Transverse colon (tissue), 4 donors: ENCODE measurements at regions not wholly inside any gene's neighbourhood (a gene's known extent, or its start where the extent isn't known, plus 50 kb on each side); places are given as distances from the start of the nearest gene placed in this dataset.

Experiments
- EP300 ChIP-seq: sonication (generic); formaldehyde crosslinking; IDR thresholded peaks from one replicate; pipeline ENCODE4 v1.6.1; 2017; ENCODE audit warnings: antibody characterized with exemption, low read depth
- POLR2A ChIP-seq: fragments of 450-650 bp; IDR thresholded peaks from one replicate; pipeline ENCODE4 v1.6.1; 2016; ENCODE audit warnings: antibody characterized with exemption, mild to moderate bottlenecking, moderate library complexity
- POLR2AphosphoS5 ChIP-seq, 3 donors: sonication (generic); formaldehyde crosslinking; IDR thresholded peaks; one replicate each; pipeline ENCODE4 v1.6.1; 2016; ENCODE audit warnings: antibody characterized with exemption in 3 of 3
- TF ChIP-seq, protein P1 (sequence below), 5 experiments: fragments of 200-600 bp in 3 of 5; fragments of 450-650 bp in 2 of 5; sonication (generic) in 3 of 5; IDR thresholded peaks; 1 replicate in 2 of 5; 2 replicates in 3 of 5; pipeline ENCODE4 v1.5.1; 2016 to 2017; ENCODE audit warnings: antibody characterized with exemption in 5 of 5, inconsistent platforms in 3 of 5, mild to moderate bottlenecking in 2 of 5, moderate library complexity in 1 of 5

GRCh38 chr22:26777156-26777801, 119.9 kb downstream of the MIAT start:
- TF ChIP-seq, protein P1, sequence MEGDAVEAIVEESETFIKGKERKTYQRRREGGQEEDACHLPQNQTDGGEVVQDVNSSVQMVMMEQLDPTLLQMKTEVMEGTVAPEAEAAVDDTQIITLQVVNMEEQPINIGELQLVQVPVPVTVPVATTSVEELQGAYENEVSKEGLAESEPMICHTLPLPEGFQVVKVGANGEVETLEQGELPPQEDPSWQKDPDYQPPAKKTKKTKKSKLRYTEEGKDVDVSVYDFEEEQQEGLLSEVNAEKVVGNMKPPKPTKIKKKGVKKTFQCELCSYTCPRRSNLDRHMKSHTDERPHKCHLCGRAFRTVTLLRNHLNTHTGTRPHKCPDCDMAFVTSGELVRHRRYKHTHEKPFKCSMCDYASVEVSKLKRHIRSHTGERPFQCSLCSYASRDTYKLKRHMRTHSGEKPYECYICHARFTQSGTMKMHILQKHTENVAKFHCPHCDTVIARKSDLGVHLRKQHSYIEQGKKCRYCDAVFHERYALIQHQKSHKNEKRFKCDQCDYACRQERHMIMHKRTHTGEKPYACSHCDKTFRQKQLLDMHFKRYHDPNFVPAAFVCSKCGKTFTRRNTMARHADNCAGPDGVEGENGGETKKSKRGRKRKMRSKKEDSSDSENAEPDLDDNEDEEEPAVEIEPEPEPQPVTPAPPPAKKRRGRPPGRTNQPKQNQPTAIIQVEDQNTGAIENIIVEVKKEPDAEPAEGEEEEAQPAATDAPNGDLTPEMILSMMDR (IDR thresholded peaks at IDR 0.05) = no peak
- TF ChIP-seq POLR2A (no peak), POLR2AphosphoS5 (IDR thresholded peaks at IDR 0.05) (peak in 1 of 3 donors; percentile 17), EP300 (no peak)
